ENCODE measurements at regions not wholly inside any gene's neighbourhood (a gene's known extent, or its start where the extent isn't known, plus 50 kb on each side); places are given as distances from the start of the nearest gene placed in this dataset.

- TF ChIP-seq ZNF462 (CRISPR knock-in tag; IDR thresholded peaks at IDR 0.05) (no peak), CTCF (conservative IDR thresholded peaks at IDR 0.05; ENCODE audit: low read depth in 2 of 2) (no peak), ZNF331 (CRISPR knock-in tag; IDR thresholded peaks at IDR 0.05; ENCODE audit: low read depth) (no peak), EZH2 (IDR thresholded peaks at IDR 0.05; ENCODE audit: low read depth, unreplicated experiment) (no peak)
These were observed 356.8 kb upstream of the ADARB2 start (continued) for GRCh38 chr10:2094171-2094570.

- H3K36me3 ChIP-seq (ENCODE audit: insufficient read depth): no peaks in the 10 kb centered on the region
- H3K27ac Mint-ChIP-seq: no peak overlapping the region
- no peak overlapping the region for H3K4me3 Mint-ChIP-seq
- peaks cover 2% of the 10 kb centered on the region for H3K27me3 Mint-ChIP-seq (ENCODE audit: insufficient read depth, low read depth, poor library complexity)
- ATAC-seq: no peak
- H4K20me1 ChIP-seq (replicated peaks; ENCODE audit: insufficient read depth): no peaks in the 10 kb centered on the region
- no peaks in the 10 kb centered on the region for H3K4me1 ChIP-seq (ENCODE audit: insufficient read depth)
- peaks cover 5% of the 10 kb centered on the region; the same call in 1 of the 3 replicates for H3K36me3 Mint-ChIP-seq (ENCODE audit: low read depth)
- no peaks in the 10 kb centered on the region for H3K9me3 Mint-ChIP-seq
- no peaks in the 10 kb centered on the region for H3F3A ChIP-seq (replicated peaks; ENCODE audit: low read depth)
- no peak overlapping the region for H2AFZ ChIP-seq
- no peak overlapping the region for H3K4me2 ChIP-seq
- H3K27ac ChIP-seq (ENCODE audit: low read depth): no peak overlapping the region
- no peaks in the 10 kb centered on the region for H3K27me3 ChIP-seq (ENCODE audit: insufficient read depth)
- no peak overlapping the region for H3K4me3 ChIP-seq
- no peaks in the 10 kb centered on the region for H3K4me1 Mint-ChIP-seq
- no peak for DNase-seq (ENCODE audit: low spot score)
- no peaks in the 10 kb centered on the region for H3K9me2 ChIP-seq (ENCODE audit: insufficient read depth)
- H3K79me2 ChIP-seq (replicated peaks; ENCODE audit: insufficient read depth): no peaks in the 10 kb centered on the region
- no peak for TF ChIP-seq ZNF462 (CRISPR knock-in tag; IDR thresholded peaks at IDR 0.05)
- no peak for TF ChIP-seq ETS1 (IDR thresholded peaks at IDR 0.05)
- TF ChIP-seq STAT1 (IDR thresholded peaks at IDR 0.05; ENCODE audit: unreplicated experiment): no peak
These were observed 346.3 kb upstream of the ADARB2 start for GRCh38 chr10:2083591-2083990.
